ENCODE measurements at regions not wholly inside any gene's neighbourhood (a gene's known extent, or its start where the extent isn't known, plus 50 kb on each side); places are given as distances from the start of the nearest gene placed in this dataset.

- TF ChIP-seq CTCF (conservative IDR thresholded peaks at IDR 0.05; ENCODE audit: low read length) (no peak), EZH2phosphoT487 (IDR thresholded peaks at IDR 0.05; ENCODE audit: borderline replicate concordance) (no peak)
These were observed 232.3 kb downstream of the QKI start for GRCh38 chr6:163646866-163647265.
